H9 (cell line): ENCODE measurements at regions not wholly inside any gene's neighbourhood (a gene's known extent, or its start where the extent isn't known, plus 50 kb on each side); places are given as distances from the start of the nearest gene placed in this dataset.

Experiments used
- DNase-seq: peaks from one replicate; pipeline ENCODE4 v3.0.0-alpha.2; 2017
- H2AFZ ChIP-seq: one replicate; pipeline ENCODE4 v1.6.1; 2013; ENCODE audit warnings: mild to moderate bottlenecking, low read length, control low read depth, moderate library complexity
- H2AK5ac ChIP-seq: 2 replicates; pipeline ENCODE4 v1.6.1; 2013; ENCODE audit warnings: low read length, control low read depth, mixed read lengths; ENCODE audit not compliant: insufficient read length
- H2BK120ac ChIP-seq: one replicate; pipeline ENCODE4 v1.6.1; 2013; ENCODE audit warnings: low read depth, mild to moderate bottlenecking, low read length, control low read depth, inconsistent platforms; ENCODE audit not compliant: poor library complexity, severe bottlenecking
- H2BK12ac ChIP-seq: 2 replicates; pipeline ENCODE4 v1.6.1; 2013; ENCODE audit warnings: low read length, control low read depth, mixed read lengths, low read depth; ENCODE audit not compliant: insufficient read length
- H2BK15ac ChIP-seq: 2 replicates; pipeline ENCODE4 v1.6.1; 2013; ENCODE audit warnings: low read depth, low read length, control low read depth
- H2BK20ac ChIP-seq: one replicate; pipeline ENCODE4 v1.6.1; 2013; ENCODE audit warnings: low read depth, mild to moderate bottlenecking, low read length, control low read depth, inconsistent platforms; ENCODE audit not compliant: poor library complexity, severe bottlenecking
- H2BK5ac ChIP-seq: 2 replicates; pipeline ENCODE4 v1.6.1; 2013; ENCODE audit warnings: low read length, control low read depth, mixed read lengths; ENCODE audit not compliant: insufficient read length
- H3K14ac ChIP-seq: 2 replicates; pipeline ENCODE4 v1.6.1; 2013; ENCODE audit warnings: low read length, control low read depth; ENCODE audit not compliant: insufficient read depth
- H3K18ac ChIP-seq: 2 replicates; pipeline ENCODE4 v1.6.1; 2013; ENCODE audit warnings: low read depth, mild to moderate bottlenecking, mixed read lengths, low read length, control low read depth; ENCODE audit not compliant: insufficient read length
- H3K23ac ChIP-seq: 2 replicates; pipeline ENCODE4 v1.6.1; 2013; ENCODE audit warnings: low read length, control low read depth, mixed read lengths, low read depth; ENCODE audit not compliant: insufficient read length
- H3K23me2 ChIP-seq: 2 replicates; pipeline ENCODE4 v1.6.1; 2013; ENCODE audit warnings: low read depth, mild to moderate bottlenecking, mixed read lengths, low read length, control low read depth; ENCODE audit not compliant: insufficient read length, poor library complexity, severe bottlenecking
- H3K27ac ChIP-seq: 2 replicates; pipeline ENCODE4 v1.5.1; 2013; ENCODE audit warnings: low read length, control low read depth, mixed read lengths, low read depth; ENCODE audit not compliant: insufficient read length
- H3K27me3 ChIP-seq: 2 replicates; pipeline ENCODE4 v1.6.1; 2013; ENCODE audit warnings: low read length, control low read depth, inconsistent platforms; ENCODE audit not compliant: insufficient read depth
- H3K4ac ChIP-seq: 2 replicates; pipeline ENCODE4 v1.6.1; 2013; ENCODE audit warnings: low read depth, mild to moderate bottlenecking, control low read depth, inconsistent platforms, low read length, moderate library complexity
- H3K4me1 ChIP-seq: 2 replicates; pipeline ENCODE4 v1.6.1; 2013; ENCODE audit warnings: low read length, control low read depth, inconsistent platforms; ENCODE audit not compliant: insufficient read depth
- H3K4me2 ChIP-seq: 2 replicates; pipeline ENCODE4 v1.6.1; 2013; ENCODE audit warnings: low read length, control low read depth, mixed read lengths; ENCODE audit not compliant: insufficient read length, insufficient read depth
- H3K56ac ChIP-seq: 2 replicates; pipeline ENCODE4 v1.6.1; 2013; ENCODE audit warnings: low read depth, mild to moderate bottlenecking, mixed read lengths, low read length, control low read depth; ENCODE audit not compliant: insufficient read length
- H3K79me1 ChIP-seq: 2 replicates; pipeline ENCODE4 v1.6.1; 2013; ENCODE audit warnings: low read depth, mild to moderate bottlenecking, moderate library complexity, low read length, control low read depth, inconsistent platforms; ENCODE audit not compliant: insufficient read depth, poor library complexity, severe bottlenecking
- H3K79me2 ChIP-seq: 2 replicates; pipeline ENCODE4 v1.6.1; 2013; ENCODE audit warnings: low read length, control low read depth, inconsistent platforms; ENCODE audit not compliant: insufficient read depth
- H3K9ac ChIP-seq: 2 replicates; pipeline ENCODE4 v1.6.1; 2013; ENCODE audit warnings: low read length, control low read depth, mixed read lengths; ENCODE audit not compliant: insufficient read length; ENCODE audit errors: extremely low read depth
- H3K9me3 ChIP-seq: one replicate; pipeline ENCODE4 v1.6.1; 2013; ENCODE audit warnings: low read depth, low read length, inconsistent platforms; ENCODE audit not compliant: control insufficient read depth
- H3T11ph ChIP-seq: one replicate; pipeline ENCODE4 v1.6.1; 2013; ENCODE audit warnings: mild to moderate bottlenecking, low read length, control low read depth, inconsistent platforms
- H4K20me1 ChIP-seq: one replicate; pipeline ENCODE4 v1.6.1; 2013; ENCODE audit not compliant: control insufficient read depth, insufficient read length, insufficient read depth
- H4K5ac ChIP-seq: 2 replicates; pipeline ENCODE4 v1.6.1; 2013; ENCODE audit warnings: low read depth, mild to moderate bottlenecking, mixed read lengths, low read length, control low read depth; ENCODE audit not compliant: insufficient read length
- H4K8ac ChIP-seq: replicated peaks from 2 replicates; pipeline ENCODE4 v1.6.1; 2013; ENCODE audit warnings: low read length, control low read depth, mixed read lengths, low read depth; ENCODE audit not compliant: insufficient read length
- H4K91ac ChIP-seq: 2 replicates; pipeline ENCODE4 v1.6.1; 2013; ENCODE audit warnings: low read depth, mild to moderate bottlenecking, moderate library complexity, mixed read lengths, low read length, control low read depth; ENCODE audit not compliant: insufficient read length
- H3K27ac Mint-ChIP-seq, 3 experiments: 2 replicates in 2 of 3; 3 replicates in 1 of 3; pipeline ENCODE4 v1.8.0; 2020 to 2021; ENCODE audit warnings: mixed read lengths in 3 of 3, mild to moderate bottlenecking in 1 of 3, moderate library complexity in 1 of 3
- H3K27me3 Mint-ChIP-seq: 2 replicates; pipeline ENCODE4 v1.8.0; 2021; ENCODE audit warnings: low read depth, mild to moderate bottlenecking, moderate library complexity, mixed read lengths
- H3K36me3 Mint-ChIP-seq, 3 experiments: 2 replicates in 2 of 3; 3 replicates in 1 of 3; pipeline ENCODE4 v1.8.0; 2020 to 2021; ENCODE audit warnings: low read depth in 3 of 3, mixed read lengths in 3 of 3; ENCODE audit not compliant: insufficient read depth in 1 of 3
- H3K4me1 Mint-ChIP-seq, 2 experiments: 2 replicates each; pipeline ENCODE4 v1.8.0; 2020; ENCODE audit warnings: mixed read lengths in 2 of 2
- H3K4me3 Mint-ChIP-seq, 2 experiments: 2 replicates in 1 of 2; 3 replicates in 1 of 2; pipeline ENCODE4 v1.8.0; 2020 to 2021; ENCODE audit warnings: mild to moderate bottlenecking in 2 of 2, mixed read lengths in 2 of 2, moderate library complexity in 1 of 2
- H3K9me3 Mint-ChIP-seq, 2 experiments: 2 replicates in 1 of 2; 3 replicates in 1 of 2; pipeline ENCODE4 v1.8.0; 2020; ENCODE audit warnings: mild to moderate bottlenecking in 2 of 2, mixed read lengths in 2 of 2, moderate library complexity in 1 of 2
- TF ChIP-seq, protein P1 (sequence below): fragments of 200-600 bp; sonication (generic); conservative IDR thresholded peaks from 3 replicates; pipeline ENCODE4 v1.8.0; 2021; ENCODE audit warnings: antibody characterized with exemption, mild to moderate bottlenecking

DNA sequence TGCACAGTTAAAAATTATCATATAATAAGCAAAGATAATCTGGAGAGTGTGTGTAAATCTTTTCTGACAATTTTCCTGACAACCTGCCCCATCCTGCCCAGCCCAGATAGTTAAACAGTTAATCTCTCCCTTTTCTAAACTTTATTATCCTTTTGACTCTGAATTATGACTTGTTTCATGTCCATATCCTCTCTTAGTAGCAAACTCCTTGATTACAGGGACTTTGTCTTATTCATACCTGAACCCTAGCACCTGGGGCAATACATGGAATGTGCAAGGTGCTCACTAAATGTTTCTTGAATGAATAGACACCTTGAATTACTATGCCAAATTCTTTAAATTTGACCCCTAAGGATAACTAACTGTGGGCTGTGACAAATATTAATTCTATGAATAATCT is 186.7 kb downstream of the FAM170A start:
- H4K8ac ChIP-seq: no peak overlapping the region
- H3K79me1 ChIP-seq: no peaks in the 10 kb centered on the region
- H4K20me1 ChIP-seq: no peaks in the 10 kb centered on the region
- Mint-ChIP-seq H3K4me1 (peaks cover 11 to 13% of the 10 kb centered on the region in 2 experiments), H3K36me3 (no peaks in the 10 kb centered on the region), H3K9me3 (no peaks in the 10 kb centered on the region), H3K27me3 (no peaks in the 10 kb centered on the region), H3K4me3 (no peak overlapping the region), H3K27ac (no peak overlapping the region)
- H3K79me2 ChIP-seq: no peaks in the 10 kb centered on the region
- no peak for DNase-seq
- no peak overlapping the region for H2BK5ac ChIP-seq
- H3K4me1 ChIP-seq: peaks cover 3% of the 10 kb centered on the region; the same call in 1 of the 2 replicates
- no peak overlapping the region for H3K27ac ChIP-seq
- H3K9ac ChIP-seq: no peak overlapping the region
- no peak overlapping the region for H2AFZ ChIP-seq
- H2BK120ac ChIP-seq: no peak overlapping the region
- H3T11ph ChIP-seq: no peak overlapping the region
- no peak overlapping the region for H4K5ac ChIP-seq
- no peak overlapping the region for H2AK5ac ChIP-seq
- H2BK20ac ChIP-seq: no peak overlapping the region
- no peak overlapping the region for H2BK15ac ChIP-seq
- no peak overlapping the region for H3K18ac ChIP-seq
- no peak overlapping the region for H3K56ac ChIP-seq
- TF ChIP-seq, protein P1, sequence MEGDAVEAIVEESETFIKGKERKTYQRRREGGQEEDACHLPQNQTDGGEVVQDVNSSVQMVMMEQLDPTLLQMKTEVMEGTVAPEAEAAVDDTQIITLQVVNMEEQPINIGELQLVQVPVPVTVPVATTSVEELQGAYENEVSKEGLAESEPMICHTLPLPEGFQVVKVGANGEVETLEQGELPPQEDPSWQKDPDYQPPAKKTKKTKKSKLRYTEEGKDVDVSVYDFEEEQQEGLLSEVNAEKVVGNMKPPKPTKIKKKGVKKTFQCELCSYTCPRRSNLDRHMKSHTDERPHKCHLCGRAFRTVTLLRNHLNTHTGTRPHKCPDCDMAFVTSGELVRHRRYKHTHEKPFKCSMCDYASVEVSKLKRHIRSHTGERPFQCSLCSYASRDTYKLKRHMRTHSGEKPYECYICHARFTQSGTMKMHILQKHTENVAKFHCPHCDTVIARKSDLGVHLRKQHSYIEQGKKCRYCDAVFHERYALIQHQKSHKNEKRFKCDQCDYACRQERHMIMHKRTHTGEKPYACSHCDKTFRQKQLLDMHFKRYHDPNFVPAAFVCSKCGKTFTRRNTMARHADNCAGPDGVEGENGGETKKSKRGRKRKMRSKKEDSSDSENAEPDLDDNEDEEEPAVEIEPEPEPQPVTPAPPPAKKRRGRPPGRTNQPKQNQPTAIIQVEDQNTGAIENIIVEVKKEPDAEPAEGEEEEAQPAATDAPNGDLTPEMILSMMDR: no peak
- no peak overlapping the region for H3K14ac ChIP-seq
- H3K23ac ChIP-seq: no peak overlapping the region
- H3K4me2 ChIP-seq: no peak overlapping the region
- no peaks in the 10 kb centered on the region for H3K9me3 ChIP-seq
- H3K4ac ChIP-seq: no peak overlapping the region
- H3K27me3 ChIP-seq: no peaks in the 10 kb centered on the region
- no peak overlapping the region for H4K91ac ChIP-seq
- no peaks in the 10 kb centered on the region for H3K23me2 ChIP-seq
- no peak overlapping the region for H2BK12ac ChIP-seq
